NCI-H2107 (cell line): ENCODE measurements at regions not wholly inside any gene's neighbourhood (a gene's known extent, or its start where the extent isn't known, plus 50 kb on each side); places are given as distances from the start of the nearest gene placed in this dataset.

Source experiments
- DNase-seq: peaks from one replicate; lab custom pipeline; 2025; lab: John Stamatoyannopoulos, UW

DNA sequence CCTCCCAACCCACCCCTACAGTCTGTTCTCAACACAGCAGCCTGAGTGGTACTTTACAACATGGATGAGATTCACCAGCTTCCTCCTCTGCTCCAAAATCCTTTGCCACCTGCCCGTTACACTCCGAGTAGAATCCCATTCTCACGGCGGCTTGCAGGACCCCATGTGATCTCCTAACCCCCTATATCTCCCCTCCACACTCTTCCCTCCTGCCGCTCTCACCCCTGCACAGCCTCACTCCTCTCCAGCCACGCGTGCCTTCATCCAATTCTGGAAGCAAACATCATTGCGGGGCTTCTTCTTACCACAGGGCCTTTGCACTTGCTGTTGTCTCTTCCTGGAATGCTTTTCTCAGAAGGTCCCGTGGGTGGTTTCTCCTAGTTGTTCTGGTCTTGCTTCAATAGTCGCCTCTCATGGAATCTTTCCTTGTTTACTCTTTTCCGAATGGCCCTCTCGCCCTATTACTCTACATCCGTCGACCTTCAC, 472.3 kb downstream of the CDH26 start:
- no peak for DNase-seq

DNA sequence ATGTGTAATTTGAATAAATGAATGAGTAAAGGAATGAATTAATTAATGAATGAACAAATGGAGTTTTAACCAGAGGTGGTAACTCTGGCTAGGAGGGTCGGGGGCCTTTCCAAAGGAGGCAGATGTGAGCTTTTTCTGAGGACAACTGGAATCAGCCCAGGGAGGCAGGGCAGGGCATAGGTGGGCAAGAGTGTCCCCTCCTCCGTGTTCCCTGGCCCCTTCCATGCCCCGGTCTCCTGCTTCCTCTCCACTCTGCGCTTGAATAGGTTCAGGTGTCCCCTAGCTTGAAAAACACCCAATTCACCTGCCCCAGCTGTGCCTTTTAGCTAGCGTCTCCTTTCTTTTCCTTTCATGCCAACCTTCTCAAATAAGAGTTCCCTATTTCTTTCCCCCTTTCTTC, 473.1 kb downstream of the CDH26 start:
- no peak for DNase-seq

DNA sequence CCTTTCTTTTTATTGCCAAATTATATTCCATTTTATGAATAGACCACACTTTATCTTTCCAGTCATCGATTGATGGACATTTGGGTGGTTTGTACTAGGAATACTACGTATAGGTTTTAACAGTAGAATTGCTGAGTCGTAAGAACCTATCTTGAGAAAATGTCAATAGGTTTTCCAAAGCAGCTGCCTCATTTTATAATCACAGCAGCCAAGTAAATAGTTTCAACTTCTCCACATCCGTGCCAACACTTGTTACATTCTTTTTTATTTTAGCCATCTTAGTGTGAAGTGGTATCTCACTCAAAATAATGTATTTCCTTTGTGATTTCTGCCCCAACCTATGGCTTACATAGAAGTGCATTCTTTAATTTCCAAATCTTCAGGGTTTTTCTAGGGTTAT, 479.2 kb downstream of the CDH26 start:
- no peak for DNase-seq

DNA sequence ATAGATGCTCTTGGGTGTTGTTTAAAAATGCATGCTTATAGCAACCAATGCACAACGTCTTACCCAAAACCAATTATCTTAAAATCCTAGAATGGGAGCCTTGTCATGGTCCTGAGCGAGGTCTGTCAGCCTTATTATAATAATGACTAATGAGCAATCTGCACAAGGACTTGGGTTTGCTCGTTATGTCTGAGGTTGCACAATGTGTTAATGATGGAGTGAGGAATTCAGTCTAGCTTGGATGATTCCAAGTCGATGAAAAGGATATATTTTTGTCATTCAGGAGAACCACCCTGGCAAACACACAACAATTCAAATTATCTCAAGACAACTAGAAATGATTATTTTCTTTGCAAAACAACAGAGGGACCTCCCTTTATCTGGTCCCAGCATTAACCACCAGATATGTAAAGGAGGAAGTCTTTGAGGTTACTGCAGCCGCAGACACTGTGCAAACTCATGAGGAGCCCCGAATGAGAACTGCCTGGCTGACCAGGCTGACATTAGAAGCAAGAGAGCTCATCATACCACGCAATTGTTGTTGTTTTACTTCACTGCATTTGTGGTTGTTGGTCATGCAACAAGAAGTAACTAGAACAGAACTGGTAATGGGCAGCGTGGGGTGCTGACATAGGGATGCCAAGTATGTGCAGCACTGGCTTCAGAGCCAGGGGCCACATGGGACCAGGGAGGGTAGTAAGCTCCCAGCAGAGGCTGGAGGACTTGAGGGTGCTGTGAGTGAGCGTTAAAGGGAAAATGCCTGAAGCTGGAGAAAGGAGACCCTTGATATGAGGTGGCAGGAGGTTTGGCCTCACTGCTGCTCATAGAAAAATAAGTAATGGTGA, 488.3 kb downstream of the CDH26 start:
- no peak for DNase-seq

DNA sequence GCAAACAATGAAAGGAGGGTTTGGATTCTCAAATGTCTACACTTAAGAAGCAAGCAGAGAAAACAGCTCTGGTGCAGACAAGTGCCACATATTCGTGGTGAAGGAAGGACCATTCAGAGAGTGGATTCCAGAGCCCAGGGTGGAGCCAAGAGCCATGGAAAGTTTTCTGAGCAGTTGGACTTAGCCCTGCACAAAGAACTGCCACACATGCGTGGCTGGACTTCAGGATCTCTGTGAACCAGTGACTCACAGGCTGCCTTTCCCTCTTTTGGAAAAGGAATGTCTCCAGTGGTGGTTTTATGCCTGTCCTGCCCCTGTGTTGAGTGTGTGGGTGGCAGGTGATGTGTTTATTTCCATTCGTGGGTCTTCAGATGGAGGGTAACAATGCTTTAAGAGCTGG, 489.5 kb downstream of the CDH26 start:
- no peak for DNase-seq

DNA sequence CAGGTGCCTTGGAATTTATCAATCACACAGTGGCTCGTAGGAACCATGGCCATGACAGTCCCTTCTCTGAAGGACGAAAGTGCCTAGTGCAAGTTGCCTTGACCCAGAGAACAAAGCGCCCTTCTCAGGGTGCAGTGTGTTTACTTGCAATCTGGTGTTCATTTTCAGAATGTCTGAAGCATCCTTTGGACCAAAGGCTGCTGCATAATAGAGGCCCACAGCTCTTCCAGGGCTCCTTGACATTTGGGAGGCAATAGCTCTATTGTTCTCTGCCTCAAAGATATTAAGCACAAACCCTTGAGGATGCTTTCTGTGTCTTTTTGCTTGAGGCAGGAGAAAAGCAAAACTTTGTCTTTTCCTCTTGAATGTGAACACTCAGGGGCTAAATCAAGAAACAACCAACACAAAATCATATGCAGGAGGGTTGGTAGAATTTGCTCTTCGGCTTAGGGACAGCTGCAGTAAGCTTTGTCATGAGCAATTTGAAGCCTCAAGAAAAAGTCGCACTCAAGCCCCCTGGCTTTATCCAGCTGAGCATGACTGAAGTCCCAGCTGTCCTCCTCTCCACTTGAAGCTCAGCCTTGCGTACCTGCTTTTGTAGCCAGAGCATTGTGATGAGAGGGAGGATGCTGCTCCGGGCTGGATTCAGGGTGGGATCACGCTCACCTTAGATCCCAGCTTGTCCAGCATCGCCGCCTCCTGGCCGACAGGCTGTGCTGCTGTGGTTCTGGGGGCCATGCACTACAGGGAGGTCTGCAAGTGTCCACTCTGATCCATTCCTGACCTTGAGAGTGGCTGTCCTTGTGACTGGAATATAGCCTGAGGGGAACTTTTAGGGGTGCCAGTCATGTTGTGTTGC, 495.4 kb downstream of the CDH26 start:
- no peak for DNase-seq

DNA sequence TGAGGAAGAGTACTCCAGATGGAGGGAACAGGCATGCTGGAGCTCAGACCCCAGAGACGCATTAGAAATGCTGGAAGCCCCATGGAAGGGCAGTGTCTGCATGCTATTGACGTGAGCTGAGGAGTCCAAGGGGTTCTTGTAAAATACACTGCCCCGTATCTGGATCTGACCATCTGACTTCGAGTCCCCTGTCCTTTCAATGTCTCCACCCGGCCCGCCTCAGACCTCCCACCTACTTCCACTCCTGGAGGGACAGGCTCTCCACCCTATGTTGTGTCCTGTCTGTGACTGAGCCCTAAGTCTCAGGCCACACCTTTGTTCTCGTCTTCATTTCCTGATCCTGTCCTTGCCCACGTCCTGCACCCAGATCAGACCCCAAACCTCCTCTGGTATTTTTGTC, 496.3 kb downstream of the CDH26 start:
- DNase-seq = no peak

DNA sequence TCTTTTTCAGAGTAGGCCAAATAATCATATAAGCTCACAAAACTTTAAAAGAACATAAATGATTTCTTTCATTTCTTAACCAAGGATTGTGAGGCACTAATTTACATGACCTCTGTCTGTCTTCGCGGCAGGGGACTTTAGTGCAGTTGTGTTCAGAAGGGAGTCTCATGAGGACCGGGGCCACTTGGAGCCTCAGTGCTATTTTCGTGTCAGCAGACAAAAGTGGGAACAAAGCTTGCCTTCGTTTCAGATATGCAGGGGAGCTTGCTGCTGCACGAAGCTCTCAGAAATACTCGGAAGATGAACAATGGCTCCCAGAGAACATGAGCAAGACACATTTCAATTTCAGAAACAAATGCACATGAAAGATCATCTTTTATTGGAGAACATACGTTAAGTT, 497.0 kb downstream of the CDH26 start:
- no peak for DNase-seq

DNA sequence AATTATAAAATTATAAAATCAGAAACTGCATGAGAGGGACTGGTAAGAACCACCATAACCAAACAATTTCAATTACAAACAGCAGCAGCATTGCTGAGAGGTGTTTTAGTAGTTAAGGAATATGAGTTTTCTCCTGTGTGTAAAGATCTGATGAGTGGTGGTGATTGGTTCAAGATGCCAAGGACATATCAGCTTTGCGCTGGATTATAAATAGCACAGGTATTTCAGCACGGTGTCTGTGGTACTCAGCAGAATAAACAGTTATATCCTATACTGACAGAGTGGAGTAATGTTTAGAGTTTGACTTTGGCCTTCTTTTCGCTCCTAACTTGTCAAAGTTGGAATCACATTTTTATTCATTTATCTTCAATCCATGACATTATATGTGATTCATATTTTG, 501.0 kb downstream of the CDH26 start:
- DNase-seq = no peak

DNA sequence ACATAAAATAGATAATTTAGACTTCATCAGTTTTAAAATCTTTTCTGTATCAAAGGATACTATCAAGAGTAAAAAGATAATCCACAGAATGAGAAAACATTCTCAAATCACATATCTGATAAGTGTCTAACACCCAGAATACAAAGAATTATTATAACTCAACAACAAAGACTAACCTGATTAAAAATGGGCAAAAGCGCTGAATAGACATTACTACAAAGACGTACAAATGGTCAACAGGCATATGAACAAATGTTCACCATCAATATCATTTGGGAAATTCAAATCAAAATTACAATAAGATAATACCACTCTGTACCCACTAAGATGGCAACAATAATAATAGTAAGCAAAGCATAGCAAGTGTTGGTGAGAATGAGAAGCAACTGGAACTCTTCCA, 503.8 kb downstream of the CDH26 start:
- no peak for DNase-seq

DNA sequence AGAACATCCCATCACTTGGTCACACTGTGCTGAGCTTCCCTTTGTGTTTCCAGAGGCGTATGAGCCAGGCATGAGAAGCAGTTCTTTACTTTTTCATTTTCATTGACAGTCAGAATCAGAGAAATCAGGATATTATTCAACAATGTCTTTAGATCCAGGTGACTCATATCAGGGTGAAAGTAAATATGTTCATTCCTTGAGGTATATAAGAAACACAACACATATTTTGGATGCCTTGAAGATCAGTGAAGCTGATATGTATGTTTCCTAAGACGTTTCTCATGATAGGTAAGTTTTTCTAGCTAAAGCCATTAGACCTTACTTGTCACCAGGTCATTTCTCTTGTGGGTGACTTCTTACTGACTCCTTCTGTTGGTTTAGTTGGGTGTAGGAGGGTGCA, 505.6 kb downstream of the CDH26 start:
- DNase-seq = no peak

DNA sequence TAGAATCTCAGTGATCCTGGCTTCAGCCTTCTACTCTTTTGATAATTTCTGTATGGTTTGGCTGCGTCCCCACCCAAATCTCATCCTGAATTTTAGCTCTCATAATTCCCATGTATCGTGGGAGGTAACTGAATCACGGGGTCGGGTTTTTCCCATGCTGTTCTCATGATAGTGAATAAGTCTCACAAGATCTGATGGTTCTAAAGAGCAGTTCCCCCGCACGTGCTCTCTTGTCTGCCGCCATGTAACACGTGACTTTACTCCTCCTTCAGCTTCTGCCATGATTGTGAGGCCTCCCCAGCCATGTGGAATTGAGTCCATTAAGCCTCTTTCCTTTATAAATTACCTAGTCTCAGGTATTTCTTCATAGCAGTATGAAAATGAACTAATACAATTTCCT, 507.2 kb downstream of the CDH26 start:
- no peak for DNase-seq

DNA sequence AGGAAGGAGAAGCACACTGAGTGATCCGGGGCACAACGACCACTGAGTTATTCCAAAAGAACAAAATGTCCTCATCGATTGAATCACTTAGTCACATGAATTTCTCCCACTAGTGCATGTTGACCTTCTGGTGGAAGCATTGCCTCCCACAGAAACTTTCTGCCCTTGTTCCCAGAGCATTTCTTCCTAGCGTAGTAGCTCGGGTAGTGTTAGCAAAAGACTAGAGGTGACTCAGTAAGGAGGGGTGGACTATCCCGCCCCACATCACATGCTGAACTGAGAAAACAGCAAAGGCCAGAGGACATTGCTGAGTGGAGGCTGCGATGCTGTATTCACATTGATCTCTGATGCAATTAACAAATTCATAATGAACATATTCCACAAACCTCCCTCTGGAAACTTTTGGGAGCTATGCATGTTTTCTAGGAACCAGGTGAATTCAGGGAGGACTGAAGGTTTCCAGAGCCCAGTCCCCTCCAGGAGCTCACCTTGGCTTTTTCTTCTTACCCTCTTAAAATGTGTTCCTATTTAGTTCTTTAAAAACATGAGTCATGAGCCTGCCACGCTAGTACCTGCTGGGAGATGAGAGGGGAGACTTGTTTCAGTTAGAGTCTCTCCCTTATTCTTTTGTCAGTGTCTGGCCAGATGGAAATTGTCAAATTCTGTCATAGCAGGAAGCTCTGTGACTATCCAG, 507.9 kb downstream of the CDH26 start:
- no peak for DNase-seq

DNA sequence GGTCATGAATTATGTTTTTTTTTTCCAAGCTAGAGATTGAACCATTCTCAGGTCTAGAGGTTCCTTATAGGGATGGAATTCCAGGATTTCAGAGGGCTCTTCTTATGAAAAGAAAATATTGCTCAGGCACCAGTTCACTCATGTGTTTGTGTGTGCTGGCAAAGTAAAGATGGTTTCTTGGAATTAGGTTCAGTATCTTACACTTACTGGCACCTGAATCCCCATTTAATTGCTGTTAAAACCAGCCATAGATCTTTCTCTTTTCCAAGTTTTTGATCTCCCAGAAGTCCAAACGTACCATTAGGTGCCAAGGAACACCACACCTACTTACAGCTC, 508.4 kb downstream of the CDH26 start:
- DNase-seq = no peak

DNA sequence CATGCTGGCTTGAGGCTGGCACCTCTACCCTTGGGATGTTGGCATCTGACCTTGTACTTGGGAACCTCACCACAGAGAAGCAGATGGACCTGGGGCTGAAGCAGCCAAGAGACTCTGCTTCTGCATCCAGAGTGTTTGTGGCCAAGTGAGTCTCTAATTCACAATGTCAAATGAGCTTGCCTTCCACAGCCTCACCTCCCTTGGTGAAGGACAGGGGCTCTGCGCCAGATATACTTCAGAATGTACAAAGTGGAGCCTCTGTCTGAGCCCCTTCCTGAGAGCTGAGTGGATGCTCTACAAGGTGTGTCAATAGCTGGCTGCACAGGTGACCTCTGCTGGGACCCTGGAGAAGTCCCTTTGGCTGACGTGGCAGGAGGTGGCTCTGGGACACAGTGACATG, 508.9 kb downstream of the CDH26 start:
- no peak for DNase-seq

DNA sequence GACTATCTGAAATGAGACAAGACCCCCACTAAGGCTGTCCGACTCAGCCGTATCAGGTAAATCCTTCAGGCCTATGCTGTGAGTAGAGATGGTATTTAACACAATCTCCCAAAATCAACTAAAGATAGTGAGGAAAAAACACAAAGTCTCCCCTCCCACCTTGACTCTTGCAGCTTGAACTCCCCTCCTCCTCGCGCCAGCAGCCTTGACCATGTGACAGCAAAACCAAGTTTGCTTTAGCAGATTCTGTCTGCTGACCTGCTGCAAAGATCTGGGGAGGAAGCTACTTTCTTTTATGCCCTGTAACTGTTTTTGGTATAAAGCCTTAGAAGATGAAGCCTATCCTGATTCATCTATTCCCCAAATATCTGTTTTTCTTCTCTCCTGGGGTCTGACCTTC, 509.5 kb downstream of the CDH26 start:
- no peak for DNase-seq

DNA sequence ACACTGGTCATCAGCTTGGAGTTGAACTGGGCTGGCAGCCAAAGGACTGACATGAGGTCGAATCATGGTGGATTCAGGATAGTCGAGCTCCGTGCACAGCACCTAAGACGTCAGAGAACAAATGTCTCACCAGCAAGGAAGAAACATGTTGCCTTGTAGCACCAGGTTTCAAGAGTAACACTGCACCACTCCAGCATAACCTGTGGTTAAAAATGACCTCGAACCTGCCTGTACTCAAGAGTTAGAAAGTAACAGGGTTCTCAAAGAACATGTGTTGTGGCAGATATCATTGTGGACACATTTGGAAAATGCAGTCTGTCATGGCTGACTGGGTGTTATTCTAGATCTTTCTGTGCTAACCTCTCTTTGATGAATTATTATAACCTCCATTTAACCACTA, 511.6 kb downstream of the CDH26 start:
- DNase-seq = no peak

DNA sequence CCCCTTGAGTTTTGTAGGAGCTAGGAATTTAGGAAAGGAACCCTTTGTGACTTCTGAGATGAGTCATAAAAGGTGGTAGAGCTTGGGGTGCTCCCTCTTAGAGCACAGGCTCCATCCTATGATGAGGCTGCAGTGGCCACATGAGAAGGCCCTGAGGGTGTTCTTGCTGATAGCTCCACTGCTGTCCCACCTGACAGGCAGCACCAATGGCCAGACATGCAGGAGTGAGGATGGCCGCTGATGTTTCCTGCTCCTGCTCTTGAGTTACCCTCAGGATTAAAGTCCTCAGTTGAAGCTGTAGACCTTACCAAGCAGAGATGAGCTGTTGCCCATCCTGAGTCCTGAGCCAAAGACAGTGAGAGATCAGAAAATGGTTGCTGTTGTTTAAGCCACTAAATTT, 512.1 kb downstream of the CDH26 start:
- no peak for DNase-seq

DNA sequence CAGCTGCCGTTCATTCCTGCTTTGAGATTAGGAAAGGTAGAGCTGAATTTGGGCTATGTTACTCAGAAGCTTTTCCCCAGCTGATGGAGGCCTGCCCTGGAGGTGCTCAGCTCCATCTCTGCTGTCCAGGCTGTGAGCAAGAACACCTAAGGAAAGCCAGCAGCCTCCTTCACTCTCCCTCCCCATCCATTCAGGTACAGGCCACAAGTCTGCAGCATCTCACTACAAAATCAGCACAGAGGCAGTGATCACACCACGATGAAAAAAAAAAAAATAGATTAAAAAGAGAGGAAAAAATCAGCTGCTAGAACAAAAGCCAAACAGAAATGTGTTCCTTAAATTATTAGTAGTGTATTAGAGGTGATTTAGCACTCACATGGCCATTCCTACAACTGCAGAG, 515.0 kb downstream of the CDH26 start:
- DNase-seq = no peak

DNA sequence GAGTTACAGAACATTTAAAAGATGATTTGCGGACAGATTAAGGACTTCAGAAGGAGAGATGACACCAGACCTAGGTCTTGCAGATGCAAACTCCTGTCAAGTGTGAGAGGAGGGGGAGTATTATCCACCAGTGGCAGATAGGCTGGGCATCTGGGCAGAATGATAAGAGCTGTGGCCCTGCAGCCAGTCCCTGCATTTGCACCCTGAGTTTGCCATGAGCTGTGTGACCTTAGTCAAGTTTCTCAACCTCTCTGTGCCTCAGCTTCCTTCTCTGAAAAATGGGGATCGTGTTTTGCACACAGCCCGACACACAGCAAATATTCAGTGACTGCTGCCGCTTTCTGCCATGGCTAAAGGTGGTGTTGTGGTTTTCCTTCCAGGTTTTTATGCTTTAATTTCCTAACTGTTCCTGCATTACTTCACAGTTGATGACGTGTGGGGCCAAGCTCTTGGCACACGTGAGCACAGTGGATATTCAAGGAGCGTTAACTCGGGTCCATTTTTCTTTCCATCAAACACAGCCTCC, 516.2 kb downstream of the CDH26 start:
- no peak for DNase-seq

DNA sequence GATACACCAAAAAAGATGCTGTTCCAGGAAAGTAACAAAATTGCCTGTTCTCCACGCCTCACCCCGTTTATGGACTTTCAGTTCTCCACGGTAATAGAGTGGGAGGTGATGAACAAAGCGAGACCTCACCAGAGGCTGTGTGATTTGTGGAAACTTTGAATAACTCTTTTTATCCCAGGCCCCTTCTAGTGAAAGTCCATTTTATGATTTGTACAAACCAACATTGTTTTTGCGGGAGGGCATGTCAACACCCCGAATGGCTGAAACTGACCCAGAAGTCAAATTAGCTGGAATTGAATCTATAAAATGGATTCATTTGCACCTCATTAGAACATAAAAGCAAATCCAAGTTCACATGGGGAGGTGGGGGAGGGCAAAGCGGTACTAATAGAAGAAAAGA, 517.8 kb downstream of the CDH26 start:
- DNase-seq = no peak

DNA sequence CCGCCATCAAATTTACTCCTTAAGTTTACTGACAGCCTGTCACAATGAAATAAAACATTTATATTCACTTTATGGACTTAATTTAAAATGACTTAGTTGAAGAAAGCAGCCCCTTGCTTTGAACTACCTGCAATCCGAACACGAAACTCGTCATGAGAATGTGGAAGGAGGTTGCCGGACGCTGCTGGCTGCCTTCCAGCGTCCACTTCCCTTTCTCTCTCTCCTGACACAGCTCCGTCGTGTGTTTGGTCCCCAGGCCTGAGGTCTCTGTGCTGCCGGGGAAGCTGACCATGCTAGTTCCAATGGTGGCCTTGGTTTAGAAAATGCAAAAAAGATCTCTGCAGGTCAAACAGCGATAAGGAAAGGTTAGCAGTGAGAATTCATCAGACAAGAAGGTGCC, 519.7 kb downstream of the CDH26 start:
- DNase-seq = no peak

DNA sequence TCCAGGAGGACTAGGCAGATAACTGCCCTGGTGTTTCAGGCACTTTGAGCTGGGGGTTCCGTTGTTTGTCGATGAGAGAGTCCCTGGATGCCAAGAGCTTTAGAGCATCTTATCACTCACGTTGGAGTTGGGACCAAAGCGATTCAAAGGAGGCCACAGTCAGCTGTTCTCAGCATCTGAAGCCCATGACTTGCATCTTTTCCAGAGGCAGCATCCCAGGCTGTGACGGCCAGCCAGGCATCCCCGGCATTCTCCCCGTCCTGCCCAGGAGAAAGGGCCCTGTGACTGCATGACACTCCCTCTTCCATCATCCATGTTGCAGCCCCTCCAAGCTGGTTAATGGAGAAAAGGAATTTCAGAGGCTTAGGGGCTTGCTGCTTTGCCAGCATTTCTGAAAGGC, 520.3 kb downstream of the CDH26 start:
- DNase-seq = no peak
